BLaER1 (cell line): ENCODE measurements at regions not wholly inside any gene's neighbourhood (a gene's known extent, or its start where the extent isn't known, plus 50 kb on each side); places are given as distances from the start of the nearest gene placed in this dataset.
"Not testable (repeated sequence)": the region's sequence is repeated elsewhere in the genome, so short reads cannot be mapped to it uniquely, and the experiment has no call there.

ENCODE experiments used
- H3K27ac ChIP-seq: shearing (Covaris generic); formaldehyde crosslinking; 2 replicates; pipeline ENCODE4 v1.8.1; 2022
- H3K27me3 ChIP-seq: shearing (Covaris generic); formaldehyde crosslinking; 2 replicates; pipeline ENCODE4 v1.8.1; 2022
- H3K36me3 ChIP-seq: shearing (Covaris generic); formaldehyde crosslinking; 2 replicates; pipeline ENCODE4 v1.8.1; 2022
- H3K4me1 ChIP-seq: shearing (Covaris generic); formaldehyde crosslinking; 2 replicates; pipeline ENCODE4 v1.8.1; 2022
- H3K4me2 ChIP-seq: shearing (Covaris generic); formaldehyde crosslinking; 2 replicates; pipeline ENCODE4 v1.8.1; 2022
- H3K4me3 ChIP-seq: shearing (Covaris generic); formaldehyde crosslinking; 2 replicates; pipeline ENCODE4 v1.8.1; 2022
- H3K9ac ChIP-seq: shearing (Covaris generic); formaldehyde crosslinking; 2 replicates; pipeline ENCODE4 v1.8.1; 2022
- H3K9me3 ChIP-seq: shearing (Covaris generic); formaldehyde crosslinking; 2 replicates; pipeline ENCODE4 v1.8.1; 2022
- H4K20me1 ChIP-seq: shearing (Covaris generic); formaldehyde crosslinking; 2 replicates; pipeline ENCODE4 v1.8.1; 2022
- Cebpa-rat ChIP-seq: shearing (Covaris generic); IDR thresholded peaks from 2 replicates; pipeline ENCODE4 v1.8.1; 2022

DNA sequence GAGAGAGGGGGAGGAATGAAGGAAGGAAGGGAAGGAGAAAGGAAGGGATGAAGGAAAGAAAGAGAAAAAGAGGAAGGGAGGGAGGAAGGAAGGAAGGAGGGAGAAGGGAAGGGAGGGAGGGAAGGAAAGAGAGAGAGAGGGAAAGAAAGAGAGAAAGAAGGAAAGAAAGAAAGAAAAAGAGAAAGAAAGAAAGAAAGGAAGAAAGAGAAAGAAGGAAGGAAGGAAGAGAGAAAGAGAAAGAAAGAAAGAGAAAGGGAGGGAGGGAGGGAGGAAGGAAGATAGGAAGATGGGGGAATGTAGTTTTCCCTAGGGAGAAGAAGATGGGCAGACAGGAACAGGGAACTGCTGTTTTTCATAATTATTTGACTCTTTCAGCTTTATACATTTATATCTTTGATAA is 115.1 kb upstream of the CXADR start:
- Histone ChIP-seq H3K36me3 (no peaks in the 10 kb centered on the region), H3K27me3 (no peaks in the 10 kb centered on the region), H3K9me3 (no peaks in the 10 kb centered on the region), H3K4me3 (no peak overlapping the region), H4K20me1 (no peaks in the 10 kb centered on the region), H3K4me2 (no peak overlapping the region), H3K9ac (no peak overlapping the region), H3K4me1 (no peaks in the 10 kb centered on the region), H3K27ac (no peak overlapping the region)
- no peak for TF ChIP-seq Cebpa-rat

DNA sequence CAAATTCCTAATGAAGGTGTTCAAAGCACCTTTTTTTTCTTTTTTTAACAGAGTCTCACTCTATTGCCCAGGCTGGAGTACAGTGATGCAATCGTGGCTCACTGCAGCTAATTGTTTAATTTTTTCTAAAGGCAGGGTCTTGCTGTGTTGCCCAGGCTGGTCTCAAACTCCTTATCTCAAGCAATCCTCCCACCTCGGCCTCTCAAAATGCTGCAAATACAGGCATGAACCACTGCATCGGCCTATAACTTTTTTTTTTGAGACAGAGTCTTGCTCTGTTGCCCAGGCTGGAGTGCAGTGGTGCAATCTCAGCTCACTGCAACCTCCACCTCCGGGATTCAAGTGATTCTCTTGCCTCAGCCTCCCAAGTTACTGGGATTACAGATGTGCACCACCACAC is 113.9 kb upstream of the CXADR start:
- not testable (repeated sequence) for H3K36me3 ChIP-seq, H3K4me2 ChIP-seq, H3K27ac ChIP-seq, H4K20me1 ChIP-seq, H3K27me3 ChIP-seq, H3K4me3 ChIP-seq, H3K9ac ChIP-seq, H3K4me1 ChIP-seq, H3K9me3 ChIP-seq

DNA sequence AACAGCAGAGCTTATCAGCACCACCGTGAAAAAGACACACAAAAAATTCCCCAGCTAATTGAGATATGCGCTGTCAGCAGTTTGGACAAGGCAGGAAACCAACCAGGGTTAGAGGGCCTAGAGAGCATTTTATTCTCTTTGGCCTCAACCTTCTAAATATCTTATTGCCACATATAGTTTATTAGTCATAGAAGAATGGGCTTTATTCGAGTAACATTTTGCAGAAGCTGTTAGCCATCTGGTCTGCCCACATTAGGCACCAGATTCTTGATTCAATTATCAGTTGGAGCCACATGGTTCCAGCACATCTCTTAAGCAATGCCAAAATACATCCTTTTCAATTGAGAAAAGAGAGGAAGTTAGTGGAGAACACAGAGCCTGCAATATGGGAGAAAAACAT is 109.9 kb upstream of the CXADR start:
- H3K36me3 ChIP-seq, result no peaks in the 10 kb centered on the region
- H4K20me1 ChIP-seq, result no peaks in the 10 kb centered on the region
- no peaks in the 10 kb centered on the region for H3K4me1 ChIP-seq
- peaks cover 7% of the 10 kb centered on the region; the same call in 1 of the 2 replicates for H3K9me3 ChIP-seq
- no peak overlapping the region for H3K9ac ChIP-seq
- no peak overlapping the region for H3K4me3 ChIP-seq
- no peaks in the 10 kb centered on the region for H3K27me3 ChIP-seq
- H3K4me2 ChIP-seq, result no peak overlapping the region
- no peak overlapping the region for H3K27ac ChIP-seq
- TF ChIP-seq Cebpa-rat, result no peak

DNA sequence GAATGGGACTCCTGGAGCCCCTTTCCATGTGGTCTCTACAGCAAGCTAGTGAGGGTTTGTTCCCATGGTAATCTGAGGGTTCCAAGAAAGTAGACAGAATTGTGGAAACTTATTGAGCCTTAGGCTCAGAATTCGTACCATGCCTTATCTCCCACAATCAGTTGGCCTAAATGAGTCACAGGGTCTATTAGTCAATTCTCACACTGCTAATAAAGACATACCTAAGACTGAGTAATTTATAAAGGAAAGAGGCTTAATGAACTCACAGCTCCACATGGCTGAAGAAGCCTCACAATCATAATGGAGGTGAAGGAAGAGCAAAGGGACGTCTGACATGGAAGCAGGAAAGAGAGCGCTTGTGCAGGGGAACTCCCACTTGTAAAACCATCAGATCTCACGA is 106.6 kb upstream of the CXADR start:
- no peaks in the 10 kb centered on the region for H3K36me3 ChIP-seq
- no peak for TF ChIP-seq Cebpa-rat
- H4K20me1 ChIP-seq, result no peaks in the 10 kb centered on the region
- H3K27me3 ChIP-seq, result no peaks in the 10 kb centered on the region
- H3K4me2 ChIP-seq, result no peak overlapping the region
- peaks cover 22% of the 10 kb centered on the region for H3K9me3 ChIP-seq
- no peak overlapping the region for H3K4me3 ChIP-seq
- H3K4me1 ChIP-seq, result peaks cover 7% of the 10 kb centered on the region
- H3K9ac ChIP-seq, result no peak overlapping the region
- no peak overlapping the region for H3K27ac ChIP-seq

DNA sequence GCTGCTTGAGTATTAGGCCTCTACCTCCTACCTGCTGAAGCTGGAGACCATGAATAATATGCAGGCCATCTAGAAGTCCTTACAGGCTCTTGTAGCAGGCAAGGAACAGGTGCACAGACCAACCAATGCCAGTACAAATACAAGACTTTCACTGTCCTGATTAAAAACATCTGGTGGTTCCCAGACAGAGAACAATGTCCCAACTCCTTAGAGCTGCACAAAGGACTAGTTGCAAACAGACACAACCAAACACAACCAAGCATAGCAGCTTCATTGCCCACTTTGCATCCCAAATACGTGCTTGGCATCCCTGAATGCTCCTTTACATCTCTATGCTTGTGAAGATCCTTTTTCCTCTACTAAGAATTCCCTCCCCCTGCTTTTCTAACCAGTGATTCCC is 98.1 kb upstream of the CXADR start:
- no peaks in the 10 kb centered on the region for H3K27me3 ChIP-seq
- no peak for TF ChIP-seq Cebpa-rat
- H3K4me2 ChIP-seq, result no peak overlapping the region
- H3K27ac ChIP-seq, result no peak overlapping the region
- peaks cover 15% of the 10 kb centered on the region for H3K9me3 ChIP-seq
- H3K9ac ChIP-seq, result no peak overlapping the region
- no peaks in the 10 kb centered on the region for H3K36me3 ChIP-seq
- peaks cover 5% of the 10 kb centered on the region for H3K4me1 ChIP-seq
- H3K4me3 ChIP-seq, result no peak overlapping the region
- H4K20me1 ChIP-seq, result no peaks in the 10 kb centered on the region

DNA sequence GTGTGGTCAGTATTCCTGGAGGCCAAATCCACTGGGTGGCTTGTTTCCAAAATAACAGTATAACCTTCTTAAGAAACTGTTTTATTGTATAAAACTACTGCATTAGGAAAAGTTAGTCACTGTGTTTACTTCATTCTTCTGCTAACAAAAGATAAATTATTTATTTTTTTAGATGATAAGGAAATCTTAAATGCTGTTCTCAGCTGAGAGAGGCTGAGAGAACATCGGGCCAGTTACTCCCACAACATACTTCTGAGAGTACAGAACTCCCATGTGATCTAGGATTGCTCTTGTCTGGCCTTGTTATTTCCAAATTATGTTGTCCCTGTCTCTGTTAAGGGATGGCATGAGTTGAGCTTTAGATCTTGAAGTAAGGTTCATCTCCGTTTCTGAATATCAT is 96.7 kb upstream of the CXADR start:
- Histone ChIP-seq H3K9ac (no peak overlapping the region), H3K9me3 (peaks cover 2% of the 10 kb centered on the region; the same call in 1 of the 2 replicates), H3K27ac (no peak overlapping the region), H3K4me2 (no peak overlapping the region), H3K27me3 (no peaks in the 10 kb centered on the region), H3K36me3 (no peaks in the 10 kb centered on the region), H3K4me3 (no peak overlapping the region), H3K4me1 (no peaks in the 10 kb centered on the region), H4K20me1 (no peaks in the 10 kb centered on the region)
- TF ChIP-seq Cebpa-rat, result no peak

GRCh38 chr21:17422931-17423330 is 89.9 kb upstream of the CXADR start:
- no peak for TF ChIP-seq Cebpa-rat
- Histone ChIP-seq H3K9ac (no peak overlapping the region), H3K9me3 (peaks cover 9% of the 10 kb centered on the region), H3K4me1 (peaks cover 7% of the 10 kb centered on the region), H3K27ac (no peak overlapping the region), H3K27me3 (no peaks in the 10 kb centered on the region), H3K4me2 (no peak overlapping the region), H3K4me3 (no peak overlapping the region), H4K20me1 (no peaks in the 10 kb centered on the region), H3K36me3 (no peaks in the 10 kb centered on the region)

GRCh38 chr21:17427157-17427556 is 85.7 kb upstream of the CXADR start:
- Histone ChIP-seq H3K36me3 (no peaks in the 10 kb centered on the region), H3K9me3 (peaks cover 9% of the 10 kb centered on the region), H3K27me3 (no peaks in the 10 kb centered on the region), H3K4me3 (no peak overlapping the region), H3K27ac (no peak overlapping the region), H3K4me2 (peak overlapping the region; percentile 63), H3K4me1 (peaks cover 20% of the 10 kb centered on the region), H3K9ac (no peak overlapping the region), H4K20me1 (0 out of 2 replicates have a peak, but pooled peaks cover 6% of the 10 kb centered on the region)
- no peak for TF ChIP-seq Cebpa-rat

DNA sequence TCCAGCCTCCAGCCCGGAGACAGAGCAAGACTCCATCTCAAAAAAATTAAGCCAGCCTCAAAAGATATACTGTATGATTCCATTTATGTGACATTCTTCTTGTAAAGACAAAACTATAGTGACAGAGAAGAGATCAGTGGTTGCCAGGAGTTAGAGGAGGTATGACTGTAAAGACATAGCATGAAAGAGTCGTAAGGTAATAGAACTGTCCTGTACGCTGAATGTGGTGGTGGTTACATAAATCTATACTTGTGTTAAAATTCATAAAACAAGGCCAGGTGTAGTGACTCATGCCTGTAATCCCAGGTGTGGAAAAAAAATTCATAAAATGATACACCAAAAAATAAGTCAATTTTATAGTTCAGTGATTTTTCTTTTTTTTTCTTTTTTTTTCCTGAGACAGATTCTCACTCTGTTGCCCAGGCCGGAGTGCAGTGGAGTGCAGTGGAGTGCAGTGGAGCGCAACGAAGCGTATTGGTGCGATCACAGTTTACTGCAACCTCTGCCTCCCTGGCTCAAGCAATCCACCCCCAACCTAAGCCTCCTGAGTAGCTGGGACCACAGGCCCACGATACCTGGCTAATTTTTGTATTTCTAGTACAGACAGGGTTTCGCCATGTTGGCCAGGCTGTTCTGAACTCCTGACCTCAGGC is 84.9 kb upstream of the CXADR start:
- H3K27ac ChIP-seq, result no peak overlapping the region
- no peak overlapping the region for H3K9ac ChIP-seq
- no peak for TF ChIP-seq Cebpa-rat
- H3K9me3 ChIP-seq, result peaks cover 9% of the 10 kb centered on the region
- 0 out of 2 replicates have a peak, but pooled peaks cover 6% of the 10 kb centered on the region for H4K20me1 ChIP-seq
- no peak overlapping the region for H3K4me3 ChIP-seq
- H3K27me3 ChIP-seq, result no peaks in the 10 kb centered on the region
- H3K36me3 ChIP-seq, result no peaks in the 10 kb centered on the region
- peaks cover 20% of the 10 kb centered on the region for H3K4me1 ChIP-seq
- H3K4me2 ChIP-seq, result peak overlapping the region; percentile 63

- peak overlapping the region; percentile 63 for H3K4me2 ChIP-seq
- no peak overlapping the region for H3K27ac ChIP-seq
- H3K4me1 ChIP-seq, result peaks cover 20% of the 10 kb centered on the region
- H3K9ac ChIP-seq, result no peak overlapping the region
- no peaks in the 10 kb centered on the region for H3K27me3 ChIP-seq
- H3K36me3 ChIP-seq, result no peaks in the 10 kb centered on the region
- TF ChIP-seq Cebpa-rat, result no peak
- 0 out of 2 replicates have a peak, but pooled peaks cover 6% of the 10 kb centered on the region for H4K20me1 ChIP-seq
- H3K4me3 ChIP-seq, result no peak overlapping the region
- peaks cover 9% of the 10 kb centered on the region for H3K9me3 ChIP-seq
Measured at GRCh38 chr21:17428484-17428869, 84.4 kb upstream of the CXADR start.

DNA sequence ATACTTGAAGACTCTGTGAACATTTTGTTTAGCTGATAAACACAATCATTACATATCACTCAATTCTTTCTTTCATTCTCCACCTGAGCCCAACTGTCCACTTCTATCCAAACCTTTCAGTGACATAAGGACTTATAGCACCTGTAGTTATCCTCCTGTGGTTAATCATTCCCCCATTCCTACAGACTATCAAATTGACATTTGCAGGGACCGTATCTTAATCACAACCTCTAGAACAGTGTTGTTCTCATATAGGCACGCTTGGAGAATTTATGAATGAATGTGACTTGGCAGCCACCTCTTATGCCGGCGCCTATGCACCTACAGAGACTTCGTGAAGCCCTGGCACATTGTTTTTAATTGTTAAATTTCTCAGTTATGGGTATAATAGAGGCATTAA is 83.9 kb upstream of the CXADR start:
- Histone ChIP-seq H3K4me3 (no peak overlapping the region), H3K9me3 (peaks cover 9% of the 10 kb centered on the region), H3K36me3 (no peaks in the 10 kb centered on the region), H3K27ac (no peak overlapping the region), H3K4me2 (peak overlapping the region; percentile 63), H3K27me3 (no peaks in the 10 kb centered on the region), H4K20me1 (0 out of 2 replicates have a peak, but pooled peaks cover 6% of the 10 kb centered on the region), H3K9ac (no peak overlapping the region), H3K4me1 (peaks cover 20% of the 10 kb centered on the region)
- no peak for TF ChIP-seq Cebpa-rat
